Activated naive CD4-positive, alpha-beta T cell treated with anti-CD3 and anti-CD28 coated beads, Interleukin-2, amount 50 U/mL, for 24 hours (primary cell): ENCODE measurements at regions not wholly inside any gene's neighbourhood (a gene's known extent, or its start where the extent isn't known, plus 50 kb on each side); places are given as distances from the start of the nearest gene placed in this dataset.

Experiments used
- H3K27ac Mint-ChIP-seq: one replicate; pipeline ENCODE4 v1.8.0; 2021; ENCODE audit warnings: mild to moderate bottlenecking, mixed read lengths
- H3K27me3 Mint-ChIP-seq: one replicate; pipeline ENCODE4 v1.8.0; 2021; ENCODE audit warnings: mixed read lengths
- H3K36me3 Mint-ChIP-seq: one replicate; pipeline ENCODE4 v1.8.0; 2021; ENCODE audit warnings: mixed read lengths
- H3K4me1 Mint-ChIP-seq: one replicate; pipeline ENCODE4 v1.8.0; 2021; ENCODE audit warnings: mixed read lengths
- H3K4me3 Mint-ChIP-seq: one replicate; pipeline ENCODE4 v1.8.0; 2021; ENCODE audit warnings: mild to moderate bottlenecking, mixed read lengths
- H3K9me3 Mint-ChIP-seq: one replicate; pipeline ENCODE4 v1.8.0; 2021; ENCODE audit warnings: mixed read lengths

DNA sequence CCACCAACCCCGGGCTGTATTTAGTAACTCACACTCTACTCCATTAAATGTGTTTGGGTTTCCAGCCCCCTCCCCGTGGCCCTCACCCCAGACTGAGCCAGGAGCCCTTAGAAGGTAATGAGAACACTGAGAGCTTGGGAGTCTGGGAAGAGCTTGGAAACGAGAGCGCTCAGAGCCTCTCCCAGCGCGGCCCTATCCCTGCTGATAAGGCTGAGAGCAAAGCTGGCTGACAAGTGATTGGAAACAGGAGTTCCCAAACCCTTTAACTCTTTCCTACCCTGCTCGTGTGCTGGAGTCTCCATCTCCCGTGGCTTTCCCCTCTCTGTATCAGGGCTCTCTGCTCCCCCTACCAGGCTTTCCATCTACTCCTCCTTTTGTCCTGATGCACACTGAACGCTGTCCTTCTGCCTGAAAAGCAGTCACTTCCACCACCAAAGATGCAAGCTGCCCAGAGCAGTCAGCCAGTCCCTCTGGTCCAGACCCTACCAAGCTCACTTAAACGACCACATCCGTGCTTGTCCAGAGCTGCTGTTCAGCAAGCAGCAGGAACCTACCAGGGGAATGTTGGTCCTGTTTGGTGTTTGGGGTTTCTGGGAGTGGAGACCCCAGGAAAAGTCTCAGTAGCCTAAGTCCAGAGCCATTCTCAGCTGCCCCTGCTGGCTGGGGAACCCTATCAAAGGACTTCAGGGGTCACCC, 100.0 kb upstream of the PKDCC start:
- no peaks in the 10 kb centered on the region for H3K36me3 Mint-ChIP-seq
- no peak overlapping the region for H3K27ac Mint-ChIP-seq
- no peaks in the 10 kb centered on the region for H3K4me1 Mint-ChIP-seq
- H3K27me3 Mint-ChIP-seq: peaks cover 9% of the 10 kb centered on the region
- no peak overlapping the region for H3K4me3 Mint-ChIP-seq
- no peaks in the 10 kb centered on the region for H3K9me3 Mint-ChIP-seq

DNA sequence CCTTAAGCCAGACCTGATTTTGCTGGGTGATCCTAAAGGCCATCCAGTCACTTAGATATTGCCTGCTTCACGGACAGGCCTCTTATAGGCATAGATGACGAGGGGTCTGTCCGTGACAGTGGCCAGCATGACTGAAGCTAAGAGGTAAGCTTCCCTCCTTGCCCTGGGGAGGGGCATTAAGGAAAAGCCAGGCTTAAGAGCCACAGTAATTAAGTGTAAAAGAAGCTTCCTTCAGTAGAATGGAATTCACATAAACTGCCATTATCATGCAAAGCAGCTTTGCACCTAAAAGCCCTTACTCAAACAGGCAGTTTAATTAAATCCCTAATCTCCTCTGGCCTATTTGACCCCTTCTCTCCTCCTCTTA, 99.4 kb upstream of the PKDCC start:
- Mint-ChIP-seq H3K4me3 (no peak overlapping the region), H3K27ac (no peak overlapping the region), H3K36me3 (no peaks in the 10 kb centered on the region), H3K4me1 (no peaks in the 10 kb centered on the region), H3K9me3 (no peaks in the 10 kb centered on the region), H3K27me3 (peaks cover 9% of the 10 kb centered on the region)

DNA sequence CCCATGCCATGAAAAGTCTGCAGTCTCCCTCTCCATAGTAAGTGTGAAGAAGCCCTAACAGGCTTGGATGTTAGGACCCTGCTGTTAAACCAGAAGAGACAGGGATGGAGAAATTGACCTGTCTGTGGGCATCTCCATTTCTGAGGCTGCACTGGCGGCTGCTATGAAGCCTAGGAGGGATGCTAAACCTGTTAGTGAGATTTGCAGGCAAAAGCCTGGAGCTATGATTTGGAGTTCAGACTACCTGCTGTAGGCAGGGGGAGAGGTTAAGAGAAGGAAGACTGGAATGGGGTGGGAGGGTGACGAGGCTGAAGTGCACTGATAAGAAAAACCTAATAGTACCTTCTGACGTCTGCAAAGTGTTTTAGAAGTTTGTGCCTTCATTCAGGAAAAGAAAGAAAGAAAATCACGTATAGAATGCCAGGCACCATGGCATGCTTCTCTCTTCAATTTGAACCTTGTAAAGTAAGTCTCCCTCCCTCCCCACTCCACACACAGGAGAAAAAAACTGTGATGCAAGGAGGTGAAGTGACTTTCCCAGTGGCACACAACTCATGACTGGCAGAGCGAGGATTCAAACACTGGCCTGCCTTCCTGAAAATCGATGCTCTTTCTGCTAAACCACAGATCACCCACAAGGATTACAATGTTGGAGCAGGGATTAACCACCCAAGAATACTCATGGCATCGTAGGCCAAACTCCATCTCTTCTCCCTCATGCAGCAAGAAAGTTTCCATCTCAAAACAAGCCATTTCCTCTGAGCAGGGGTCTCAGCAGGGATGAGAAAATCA, 98.5 kb upstream of the PKDCC start:
- H3K36me3 Mint-ChIP-seq: no peaks in the 10 kb centered on the region
- H3K4me1 Mint-ChIP-seq: no peaks in the 10 kb centered on the region
- peaks cover 6% of the 10 kb centered on the region for H3K27me3 Mint-ChIP-seq

DNA sequence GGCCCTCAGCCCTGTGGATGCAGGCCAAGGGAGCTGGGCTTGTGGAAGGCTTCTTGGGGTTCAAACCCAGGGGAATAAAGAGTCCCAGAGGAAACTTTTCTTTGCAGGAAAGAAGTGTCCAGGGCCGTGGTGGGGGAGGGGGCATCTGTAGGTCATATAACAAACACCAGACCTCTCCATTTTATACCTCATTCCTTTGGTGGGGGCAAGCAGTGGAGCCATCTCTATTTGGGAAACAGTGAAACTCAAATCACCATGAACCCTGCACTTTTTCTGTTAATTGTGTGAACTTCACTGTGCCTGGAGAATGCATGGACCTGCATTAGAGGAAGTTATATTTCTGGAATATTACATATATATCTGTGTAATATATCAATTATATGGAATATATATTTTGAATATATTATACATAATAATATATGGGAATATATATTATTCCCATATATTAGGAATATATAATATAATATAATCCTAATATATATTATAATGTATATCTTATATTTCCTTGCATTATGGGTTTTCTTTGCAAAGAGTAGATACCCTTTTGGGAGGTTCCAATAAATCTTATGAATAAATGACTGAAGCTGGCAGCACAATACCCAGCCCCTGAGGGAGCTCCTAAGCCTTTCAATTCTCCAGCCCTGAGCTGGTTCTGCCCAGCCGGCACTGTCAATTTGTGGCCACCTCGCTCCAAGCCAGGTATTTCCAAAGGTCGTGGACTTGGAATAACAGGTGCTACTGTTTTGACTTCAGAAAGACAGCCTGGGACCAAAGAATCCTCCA, 97.7 kb upstream of the PKDCC start:
- no peak overlapping the region for H3K4me3 Mint-ChIP-seq
- peaks cover 6% of the 10 kb centered on the region for H3K27me3 Mint-ChIP-seq
- no peaks in the 10 kb centered on the region for H3K36me3 Mint-ChIP-seq
- no peaks in the 10 kb centered on the region for H3K4me1 Mint-ChIP-seq
- H3K9me3 Mint-ChIP-seq: no peaks in the 10 kb centered on the region
- no peak overlapping the region for H3K27ac Mint-ChIP-seq

More for the DNA sequence above, 98.5 kb upstream of the PKDCC start:
- Mint-ChIP-seq H3K27ac (no peak overlapping the region), H3K9me3 (no peaks in the 10 kb centered on the region), H3K4me3 (no peak overlapping the region)

DNA sequence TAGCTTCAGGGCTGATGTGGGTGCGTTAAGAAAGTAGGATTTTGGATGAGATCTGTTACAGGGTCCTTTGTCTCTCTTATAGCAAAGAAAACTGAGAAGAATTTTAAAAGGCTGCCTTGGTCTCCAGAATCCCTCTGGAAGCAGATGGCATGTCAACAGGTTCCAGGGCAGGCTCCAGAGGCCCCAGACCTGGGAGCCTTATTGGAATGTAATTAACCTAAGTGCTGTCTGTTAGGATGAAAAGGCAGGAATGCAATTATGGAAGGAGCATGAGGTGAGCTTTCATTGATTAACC, 97.2 kb upstream of the PKDCC start:
- Mint-ChIP-seq H3K4me3 (no peak overlapping the region), H3K36me3 (no peaks in the 10 kb centered on the region), H3K27ac (no peak overlapping the region), H3K27me3 (peaks cover 6% of the 10 kb centered on the region), H3K9me3 (no peaks in the 10 kb centered on the region), H3K4me1 (no peaks in the 10 kb centered on the region)

DNA sequence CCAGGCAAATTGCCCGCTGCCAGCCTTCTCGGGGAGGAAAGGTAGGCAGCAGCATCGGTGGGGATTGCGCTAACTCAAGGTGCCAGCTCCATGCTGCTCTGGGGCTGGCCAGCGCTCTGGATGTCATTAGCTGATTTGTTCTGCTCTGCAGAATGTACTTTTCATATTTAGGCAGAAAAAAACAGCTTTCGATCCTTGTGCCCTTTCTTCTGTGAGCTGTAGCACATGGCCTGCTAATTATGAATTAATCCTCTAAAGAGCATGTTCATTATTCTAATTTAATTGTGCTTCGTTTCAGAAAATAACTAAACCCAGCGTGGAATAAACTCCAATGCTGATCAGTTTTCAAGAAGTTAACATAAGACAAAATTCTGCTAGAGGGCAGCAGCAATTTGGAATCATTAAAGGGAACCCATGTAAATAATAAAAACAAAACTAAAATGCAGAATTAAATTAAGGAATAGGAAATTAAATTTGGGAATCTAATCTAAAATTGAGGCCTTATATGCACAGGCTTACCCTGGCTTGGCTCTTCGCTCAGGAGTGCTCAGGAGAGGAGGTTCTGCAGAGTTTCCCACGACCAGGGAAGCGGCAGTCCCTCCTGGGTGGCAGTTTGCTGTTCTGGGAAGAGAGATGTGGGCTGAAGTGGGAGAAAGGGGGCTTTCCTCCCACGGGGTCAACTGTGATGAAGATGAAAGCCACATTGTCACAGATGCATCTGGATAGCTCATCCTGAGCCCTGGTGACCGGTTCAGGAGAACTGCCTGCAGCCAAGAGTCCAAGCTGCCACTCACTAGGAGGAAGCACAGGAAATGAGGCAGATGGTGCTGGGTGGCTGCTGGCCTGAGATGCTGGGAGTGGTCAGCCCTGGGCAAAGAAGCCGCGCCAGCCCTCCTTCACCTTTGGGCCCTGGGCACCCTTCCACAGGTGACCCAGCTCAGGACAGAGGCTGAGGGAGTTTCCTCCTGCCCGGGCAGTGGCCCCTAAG, 93.2 kb upstream of the PKDCC start:
- Mint-ChIP-seq H3K9me3 (no peaks in the 10 kb centered on the region), H3K27ac (no peak overlapping the region), H3K4me3 (no peak overlapping the region), H3K27me3 (peaks cover 3% of the 10 kb centered on the region), H3K36me3 (no peaks in the 10 kb centered on the region), H3K4me1 (no peaks in the 10 kb centered on the region)

DNA sequence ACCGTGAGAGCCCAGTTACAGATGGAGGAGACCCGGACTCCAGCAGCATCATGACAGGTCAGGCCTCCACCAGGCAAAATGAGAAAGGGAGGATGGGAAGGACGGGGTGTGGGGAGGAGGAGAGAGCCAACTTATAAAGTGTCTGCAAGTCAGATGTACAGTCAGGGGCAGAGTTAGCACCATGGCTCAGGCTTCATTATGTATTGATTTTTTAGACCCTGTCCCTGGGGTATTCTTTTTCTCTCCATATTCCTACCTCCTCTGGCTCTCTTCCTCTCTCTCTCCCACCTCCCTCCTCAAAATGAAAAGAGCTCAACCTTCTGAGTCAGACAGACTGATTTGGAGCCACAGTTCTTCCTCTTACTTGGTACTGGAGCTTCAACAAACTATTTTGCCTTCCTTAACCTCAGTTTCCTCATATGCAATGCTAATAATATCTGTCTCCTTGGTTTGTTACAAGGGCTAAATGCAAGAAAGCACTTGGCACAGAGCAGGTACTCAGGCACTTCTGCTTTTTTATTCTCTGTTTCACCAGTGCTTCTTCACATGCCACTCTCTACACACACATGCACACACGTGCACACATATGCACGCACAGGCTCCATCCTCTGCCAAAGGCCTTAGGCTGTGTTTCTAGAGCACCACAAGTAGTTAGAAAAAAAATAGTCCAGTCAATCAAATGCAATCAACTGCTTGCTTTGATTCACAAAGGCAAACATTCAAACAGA, 92.3 kb upstream of the PKDCC start:
- Mint-ChIP-seq H3K27me3 (peaks cover 5% of the 10 kb centered on the region), H3K36me3 (no peaks in the 10 kb centered on the region), H3K4me3 (no peak overlapping the region), H3K9me3 (no peaks in the 10 kb centered on the region), H3K27ac (no peak overlapping the region), H3K4me1 (no peaks in the 10 kb centered on the region)

DNA sequence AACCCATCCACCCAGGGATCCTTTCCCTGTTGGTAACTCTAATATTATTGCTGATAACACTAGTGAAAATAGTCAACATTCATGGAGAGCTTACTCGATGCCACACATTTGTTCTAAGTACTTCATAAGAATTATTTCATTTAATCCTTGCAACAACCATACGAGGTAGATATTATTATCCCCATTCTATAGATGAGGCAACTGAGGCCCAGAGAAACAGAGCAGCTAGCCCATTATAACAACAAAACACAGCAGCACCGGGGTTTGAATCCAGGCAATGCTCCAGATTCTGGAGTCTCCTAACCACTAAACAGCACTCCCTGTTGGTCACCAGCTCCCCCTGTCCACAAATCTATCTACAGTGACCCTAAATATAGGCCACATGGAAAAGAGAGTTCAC, 90.4 kb upstream of the PKDCC start:
- H3K4me3 Mint-ChIP-seq: no peak overlapping the region
- no peaks in the 10 kb centered on the region for H3K4me1 Mint-ChIP-seq
- no peaks in the 10 kb centered on the region for H3K9me3 Mint-ChIP-seq
- H3K27me3 Mint-ChIP-seq: peaks cover 6% of the 10 kb centered on the region
- H3K27ac Mint-ChIP-seq: no peak overlapping the region
- H3K36me3 Mint-ChIP-seq: no peaks in the 10 kb centered on the region

DNA sequence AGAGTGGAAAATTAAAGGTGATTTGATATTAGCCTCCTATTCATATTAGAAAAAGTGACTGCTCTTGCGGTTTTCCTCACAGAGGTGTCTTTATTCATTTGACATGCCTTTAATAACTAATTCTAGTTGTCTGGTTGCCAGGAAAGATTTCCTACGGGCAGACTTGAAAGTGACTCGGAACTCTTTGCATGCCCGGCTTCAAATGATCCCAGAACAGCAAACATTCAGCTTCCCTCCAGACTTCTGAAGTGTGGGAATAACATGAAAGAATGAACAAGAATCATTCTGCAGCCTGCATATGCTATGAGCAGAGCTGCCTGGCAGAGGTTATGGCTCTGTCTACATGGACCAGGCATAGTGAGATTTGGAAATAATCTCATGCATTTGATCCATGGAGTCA, 89.6 kb upstream of the PKDCC start:
- no peak overlapping the region for H3K27ac Mint-ChIP-seq
- no peak overlapping the region for H3K4me3 Mint-ChIP-seq
- H3K27me3 Mint-ChIP-seq: peaks cover 6% of the 10 kb centered on the region
- H3K36me3 Mint-ChIP-seq: no peaks in the 10 kb centered on the region
- no peaks in the 10 kb centered on the region for H3K9me3 Mint-ChIP-seq
- H3K4me1 Mint-ChIP-seq: no peaks in the 10 kb centered on the region

DNA sequence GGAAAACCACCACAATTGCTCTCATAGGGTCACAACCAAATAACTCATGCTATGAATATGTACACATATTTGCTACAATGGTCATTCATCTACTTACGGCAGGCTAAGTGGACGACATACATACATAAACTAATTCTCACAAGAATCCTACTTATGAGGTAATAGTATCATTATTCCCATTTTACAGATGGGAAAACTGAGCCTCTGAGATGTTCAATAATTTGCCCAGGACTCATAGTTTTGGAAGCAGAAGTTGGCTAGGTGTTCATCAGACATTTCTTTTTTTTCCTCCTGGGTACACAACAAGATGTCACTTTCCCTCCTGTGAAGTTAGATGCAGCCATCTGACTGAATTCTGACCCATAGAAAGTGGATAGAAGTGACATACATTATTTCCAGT, 89.0 kb upstream of the PKDCC start:
- H3K4me1 Mint-ChIP-seq: no peaks in the 10 kb centered on the region
- H3K4me3 Mint-ChIP-seq: no peak overlapping the region
- H3K27me3 Mint-ChIP-seq: peaks cover 6% of the 10 kb centered on the region
- H3K27ac Mint-ChIP-seq: no peak overlapping the region
- H3K9me3 Mint-ChIP-seq: no peaks in the 10 kb centered on the region
- no peaks in the 10 kb centered on the region for H3K36me3 Mint-ChIP-seq

DNA sequence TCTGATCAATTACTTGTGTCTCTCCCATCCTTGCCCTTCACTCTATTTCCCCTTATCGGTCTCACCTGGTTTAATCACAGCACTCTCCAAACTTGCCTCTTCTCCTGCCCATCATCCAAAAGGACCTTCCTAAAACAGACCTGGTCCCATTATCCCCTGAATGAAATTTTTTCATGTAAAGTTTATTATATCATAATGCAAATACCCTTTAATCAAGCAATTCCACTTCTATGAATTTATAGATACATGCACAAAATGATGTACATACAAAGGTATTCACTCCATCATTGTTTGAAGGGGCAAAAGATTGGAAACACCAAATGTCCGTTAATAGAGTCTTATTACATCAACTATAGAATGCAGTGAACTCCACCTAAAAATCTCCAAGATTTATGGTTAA, 88.1 kb upstream of the PKDCC start:
- H3K4me1 Mint-ChIP-seq: no peaks in the 10 kb centered on the region
- H3K36me3 Mint-ChIP-seq: no peaks in the 10 kb centered on the region
- no peak overlapping the region for H3K27ac Mint-ChIP-seq
- peaks cover 6% of the 10 kb centered on the region for H3K27me3 Mint-ChIP-seq
- H3K4me3 Mint-ChIP-seq: no peak overlapping the region
- H3K9me3 Mint-ChIP-seq: no peaks in the 10 kb centered on the region

DNA sequence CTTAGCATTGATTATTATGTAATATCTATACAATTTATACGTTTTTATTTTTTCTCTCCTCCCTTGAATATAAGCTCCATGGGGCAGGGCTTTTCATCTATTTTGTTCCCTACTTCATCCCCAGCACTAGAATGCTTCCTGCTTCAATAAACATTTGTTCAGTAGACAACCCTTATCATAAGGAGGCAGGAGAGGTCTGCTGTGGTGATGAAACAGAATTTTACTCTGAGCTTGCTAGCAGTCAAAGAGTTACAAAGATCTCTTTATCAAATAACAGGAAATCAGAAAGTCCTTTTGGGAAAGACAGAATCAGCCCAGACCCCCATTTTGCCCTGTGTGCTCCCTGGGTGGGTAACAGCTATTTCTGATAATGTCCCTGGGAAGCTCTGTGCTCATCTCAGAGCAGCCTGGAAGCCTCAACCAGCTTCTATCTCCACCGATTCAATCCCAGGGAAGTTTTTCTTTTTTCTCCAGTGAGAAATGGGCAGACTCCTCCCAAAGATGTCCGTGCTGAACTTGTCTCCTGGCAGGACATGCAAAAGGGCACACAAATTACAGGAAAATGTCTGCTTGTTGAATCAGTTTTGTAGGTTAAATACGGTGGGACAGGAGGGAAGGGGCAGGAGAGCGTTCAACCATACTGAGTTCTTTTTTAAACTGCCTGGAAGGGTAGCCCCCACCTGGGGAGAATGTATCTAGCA, 84.7 kb upstream of the PKDCC start:
- peaks cover 3% of the 10 kb centered on the region for H3K27me3 Mint-ChIP-seq
- no peaks in the 10 kb centered on the region for H3K4me1 Mint-ChIP-seq
- H3K9me3 Mint-ChIP-seq: no peaks in the 10 kb centered on the region
- no peak overlapping the region for H3K4me3 Mint-ChIP-seq
- no peaks in the 10 kb centered on the region for H3K36me3 Mint-ChIP-seq
- no peak overlapping the region for H3K27ac Mint-ChIP-seq

DNA sequence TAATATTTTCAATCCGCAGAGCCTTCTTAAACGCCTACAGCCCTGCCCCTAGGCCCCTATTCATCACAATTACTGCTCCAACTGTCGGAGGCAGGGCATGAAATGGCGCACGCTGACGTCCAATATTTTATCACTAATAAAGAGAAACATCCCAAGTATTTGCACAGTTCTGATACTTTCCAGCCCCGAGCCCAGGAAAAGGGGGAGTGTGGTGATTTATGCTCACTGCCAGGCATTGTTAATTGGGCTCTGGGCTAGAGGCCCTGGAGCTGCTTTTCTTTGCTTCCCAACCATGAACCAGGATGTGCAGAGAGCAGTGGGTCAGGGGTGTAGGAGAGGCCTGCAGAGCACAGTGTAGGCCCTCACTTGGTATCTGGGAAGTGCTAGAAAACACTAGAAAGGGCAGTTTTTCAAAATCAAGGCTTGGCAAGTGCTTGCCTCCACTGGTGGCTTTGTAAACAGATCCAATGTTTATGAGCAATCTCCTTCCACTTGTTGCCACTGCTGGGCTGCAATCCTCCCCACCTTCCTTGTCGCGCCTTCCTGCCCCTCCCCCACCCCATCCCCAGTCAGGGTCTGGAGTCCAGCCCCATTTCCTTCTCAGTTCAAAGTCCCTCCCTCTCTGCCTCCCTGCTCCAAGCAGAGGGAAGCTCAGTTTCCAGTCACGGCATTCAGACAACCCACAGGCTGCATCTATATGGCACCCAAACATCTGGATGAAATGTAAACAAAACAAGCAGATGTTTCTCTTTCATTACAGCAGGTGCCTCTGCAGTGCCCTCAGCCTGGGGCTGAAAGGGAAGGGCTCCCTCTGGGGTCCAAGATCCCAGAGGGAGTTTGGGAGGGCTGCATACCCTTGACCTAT, 83.9 kb upstream of the PKDCC start:
- no peak overlapping the region for H3K4me3 Mint-ChIP-seq
- H3K27me3 Mint-ChIP-seq: peaks cover 3% of the 10 kb centered on the region
- H3K27ac Mint-ChIP-seq: no peak overlapping the region
- no peaks in the 10 kb centered on the region for H3K36me3 Mint-ChIP-seq
- H3K4me1 Mint-ChIP-seq: no peaks in the 10 kb centered on the region
- no peaks in the 10 kb centered on the region for H3K9me3 Mint-ChIP-seq
